HG03457 (cell line): ENCODE measurements at regions not wholly inside any gene's neighbourhood (a gene's known extent, or its start where the extent isn't known, plus 50 kb on each side); places are given as distances from the start of the nearest gene placed in this dataset.
"Not testable (repeated sequence)": the region's sequence is repeated elsewhere in the genome, so short reads cannot be mapped to it uniquely, and the experiment has no call there.

Experiments
- ATAC-seq: cut with Tn5 transposase; IDR thresholded peaks from one replicate; pipeline ENCODE4 v1.9.1; 2021; ENCODE audit warnings: moderate number of reproducible peaks; ENCODE audit not compliant: unreplicated experiment

DNA sequence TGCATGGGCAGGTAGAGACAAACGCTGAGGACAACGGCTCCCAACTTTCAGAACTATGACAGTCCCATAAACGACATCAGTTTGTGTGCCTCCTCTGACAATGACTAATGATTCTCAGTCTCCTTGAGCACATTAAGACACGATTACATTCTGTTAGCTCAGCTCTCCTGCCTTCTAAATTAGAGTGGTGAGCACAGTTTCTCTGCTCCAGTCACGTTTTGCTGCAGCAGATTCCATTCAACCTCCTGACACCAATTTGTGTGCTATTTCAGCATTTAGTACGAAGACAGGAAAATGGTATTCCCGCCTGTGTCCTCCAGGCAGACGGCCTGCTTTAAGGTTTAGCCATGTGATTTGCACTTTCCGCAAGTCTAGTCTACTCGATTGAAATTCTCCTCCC is 458.4 kb upstream of the CFAP20DC start:
- ATAC-seq, result no peak

DNA sequence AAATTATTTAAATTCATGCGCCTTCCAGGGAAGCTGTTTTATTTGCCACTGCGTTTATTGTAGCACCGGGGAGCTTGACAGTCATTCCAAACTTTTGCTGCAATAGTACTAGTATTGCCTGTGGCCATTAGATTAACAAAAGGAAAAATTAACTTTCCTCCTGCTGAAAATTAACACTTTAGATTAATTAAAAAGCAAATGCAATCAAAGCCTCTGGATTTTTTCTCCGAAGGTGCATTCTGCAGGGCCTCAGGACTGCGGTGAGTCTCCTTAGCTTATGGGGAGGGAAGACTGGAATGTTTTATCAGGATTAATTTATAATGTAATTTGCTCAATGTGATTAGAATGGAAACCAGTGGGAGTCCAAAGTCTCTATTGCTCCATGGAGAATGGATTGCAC is 456.4 kb upstream of the CFAP20DC start:
- no peak for ATAC-seq

DNA sequence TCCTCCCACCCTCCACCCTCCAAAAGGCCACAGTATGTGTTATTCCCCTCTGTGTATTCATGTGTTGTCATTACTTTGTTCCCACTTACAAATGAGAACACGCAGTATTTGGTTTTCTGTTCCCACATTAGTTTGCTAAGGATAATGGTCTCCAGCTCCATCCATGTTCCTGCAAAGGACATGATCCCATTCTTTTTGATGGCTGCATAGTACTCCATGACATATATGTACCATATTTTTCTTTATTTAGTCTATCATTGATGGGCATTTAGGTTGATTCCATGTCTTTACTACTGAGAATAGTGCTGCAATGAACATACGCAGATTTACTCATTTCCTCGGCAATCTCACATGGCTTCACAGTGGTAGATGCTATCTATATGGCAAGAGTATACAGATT is 453.6 kb upstream of the CFAP20DC start:
- ATAC-seq, result no peak

DNA sequence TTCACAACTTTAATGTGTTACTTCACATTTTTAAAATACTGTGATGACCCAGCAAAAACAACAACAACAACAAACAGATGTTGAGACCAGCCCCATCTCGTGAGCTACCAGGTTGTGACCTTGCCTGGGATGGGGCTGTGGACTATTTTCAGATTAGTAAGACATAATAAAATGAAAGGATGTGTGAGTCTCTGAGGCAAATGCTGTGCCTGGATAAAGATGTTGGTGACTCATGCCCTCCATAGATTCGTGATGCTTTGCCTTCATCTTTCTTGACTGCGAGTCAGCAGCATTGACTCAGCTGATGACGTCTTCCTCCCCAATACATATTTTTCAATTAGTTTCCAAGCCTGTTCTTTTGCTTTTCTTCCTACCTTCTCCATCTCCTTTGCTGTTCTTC is 453.0 kb upstream of the CFAP20DC start:
- ATAC-seq, result no peak

DNA sequence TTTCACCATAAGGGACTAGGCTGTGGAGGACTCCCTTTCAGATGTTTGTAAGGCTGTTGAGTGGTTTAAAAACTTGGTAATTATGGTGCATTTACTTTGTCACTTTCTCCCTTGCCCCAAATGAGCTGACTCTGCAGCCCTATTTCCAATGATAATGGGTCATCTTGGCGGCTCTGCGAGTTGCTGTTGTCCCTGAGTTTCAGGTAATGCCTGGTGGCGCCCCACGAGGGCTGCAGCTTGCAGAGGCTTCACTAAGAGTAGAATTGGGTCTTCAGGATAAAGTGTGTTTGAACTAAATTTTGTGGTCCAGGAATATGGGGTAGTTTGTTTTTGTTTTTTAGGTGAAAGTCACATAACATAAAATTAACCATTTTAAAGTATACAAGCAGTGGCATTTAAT is 450.1 kb upstream of the CFAP20DC start:
- ATAC-seq, result no peak

DNA sequence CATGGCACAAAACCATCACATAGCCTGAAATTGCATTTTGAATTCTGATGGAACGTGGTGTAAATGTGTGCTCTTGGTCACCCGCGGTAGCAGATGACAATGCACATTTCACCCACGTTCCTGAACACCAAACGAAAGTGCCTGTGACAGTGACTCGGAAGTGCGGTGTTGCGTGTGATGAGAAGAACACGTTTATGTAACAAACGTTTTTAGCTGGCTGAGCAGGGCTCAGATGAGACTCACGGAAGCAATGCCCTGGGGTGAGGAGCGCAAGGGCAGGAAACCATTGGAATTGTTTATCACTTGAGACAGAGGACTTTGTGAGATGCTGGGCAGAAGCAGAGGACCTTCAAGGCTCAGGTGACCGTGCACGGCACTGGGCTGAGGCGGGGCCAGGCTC is 449.2 kb upstream of the CFAP20DC start:
- ATAC-seq, result no peak

- no peak for ATAC-seq
These were observed 446.4 kb upstream of the CFAP20DC start for GRCh38 chr3:59496250-59496649.

- ATAC-seq, result not testable (repeated sequence)
These were observed 445.1 kb upstream of the CFAP20DC start for GRCh38 chr3:59494969-59495368.

GRCh38 chr3:59486520-59486919 is 436.7 kb upstream of the CFAP20DC start:
- no peak for ATAC-seq

GRCh38 chr3:59483191-59483590 is 433.4 kb upstream of the CFAP20DC start:
- no peak for ATAC-seq

DNA sequence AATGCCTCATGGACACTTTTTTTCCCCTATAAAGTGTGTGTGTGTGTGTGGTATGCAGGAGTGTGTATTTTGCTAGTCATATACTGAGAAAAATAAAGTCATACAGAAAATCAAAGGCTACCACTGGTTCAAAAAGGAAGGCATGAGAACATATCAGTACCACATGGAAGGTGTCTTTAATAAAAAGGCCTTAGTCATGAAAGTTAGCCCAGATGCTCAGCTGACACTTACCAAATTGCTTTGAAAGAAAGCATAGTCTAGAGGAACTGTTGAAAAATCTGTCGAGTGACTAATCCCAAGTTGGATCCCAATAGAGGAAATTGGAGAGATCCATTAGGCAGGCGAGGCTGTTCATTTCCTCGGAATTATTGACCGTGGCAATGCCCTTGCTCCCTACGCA is 432.9 kb upstream of the CFAP20DC start:
- no peak for ATAC-seq

- ATAC-seq, result no peak
These were observed 432.1 kb upstream of the CFAP20DC start for GRCh38 chr3:59481776-59482400.

DNA sequence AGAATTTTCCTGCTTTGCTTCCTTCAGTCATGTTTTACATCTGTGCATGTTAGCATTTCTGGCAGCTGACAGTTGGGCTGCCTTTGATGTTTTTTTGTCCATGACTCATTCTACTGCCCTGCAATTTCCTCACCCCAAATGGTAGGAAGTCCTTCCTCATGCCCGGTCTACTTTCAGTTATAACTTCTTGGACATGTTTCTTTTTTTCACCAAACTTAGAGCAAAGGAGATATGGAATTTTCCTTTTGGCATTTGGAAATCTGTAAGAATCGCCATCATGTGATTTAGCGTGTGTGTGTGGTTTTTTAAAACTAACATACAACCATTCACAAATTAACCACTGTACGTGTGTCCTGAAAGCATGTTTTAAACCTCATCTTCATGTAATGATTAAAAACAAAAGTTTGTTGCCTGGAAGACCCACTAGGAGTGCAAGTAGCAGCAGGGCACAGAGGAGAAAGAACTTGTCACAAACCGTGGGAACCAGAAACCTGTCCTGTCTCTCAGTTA is 430.7 kb upstream of the CFAP20DC start:
- ATAC-seq, result no peak

DNA sequence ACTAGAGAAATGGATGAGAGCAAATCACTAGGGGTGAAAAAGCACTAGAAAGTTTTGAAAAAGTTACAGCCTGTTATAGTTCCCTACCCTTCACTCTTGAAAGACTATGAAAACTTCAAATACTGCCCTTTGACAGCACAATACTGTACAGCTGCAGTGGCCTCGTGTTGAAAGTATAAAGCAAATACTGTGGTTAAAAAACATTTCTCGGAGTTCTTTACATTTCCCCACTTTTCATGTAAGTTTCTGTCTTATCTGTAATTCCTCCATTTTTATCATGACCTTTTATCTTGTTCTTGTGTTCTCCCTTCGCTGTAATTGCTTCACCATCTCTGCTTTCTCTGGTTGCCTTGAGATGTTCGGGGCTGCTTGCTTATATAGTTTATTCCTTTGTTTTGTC is 423.8 kb upstream of the CFAP20DC start:
- ATAC-seq, result no peak

GRCh38 chr3:59472541-59472940 is 422.7 kb upstream of the CFAP20DC start:
- no peak for ATAC-seq

- ATAC-seq, result no peak
These were observed 420.3 kb upstream of the CFAP20DC start for GRCh38 chr3:59469948-59470723.

GRCh38 chr3:59467476-59467875 is 417.7 kb upstream of the CFAP20DC start:
- no peak for ATAC-seq

DNA sequence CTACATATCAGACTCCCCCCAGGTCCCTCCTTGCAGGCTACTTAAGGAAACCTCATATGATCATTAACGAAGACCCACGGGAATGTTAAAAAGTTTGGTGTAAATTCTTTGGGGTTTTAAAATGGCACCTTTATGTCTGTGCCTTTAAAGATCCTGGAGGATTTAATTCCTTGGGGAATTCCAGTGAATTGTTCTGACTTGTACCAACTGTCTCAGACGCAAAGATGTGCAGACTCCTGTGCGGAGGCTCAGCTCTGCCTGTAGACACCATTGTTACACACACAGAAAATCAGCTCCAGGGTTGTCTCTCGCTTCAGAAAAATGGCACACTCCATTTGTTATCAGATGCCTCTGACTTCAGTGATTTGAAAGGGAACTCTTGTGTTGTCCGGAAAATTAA is 414.4 kb upstream of the CFAP20DC start:
- no peak for ATAC-seq

- ATAC-seq, result no peak
These were observed 413.4 kb upstream of the CFAP20DC start for GRCh38 chr3:59463253-59463652.

- no peak for ATAC-seq
These were observed 410.2 kb upstream of the CFAP20DC start for GRCh38 chr3:59460068-59460467.

DNA sequence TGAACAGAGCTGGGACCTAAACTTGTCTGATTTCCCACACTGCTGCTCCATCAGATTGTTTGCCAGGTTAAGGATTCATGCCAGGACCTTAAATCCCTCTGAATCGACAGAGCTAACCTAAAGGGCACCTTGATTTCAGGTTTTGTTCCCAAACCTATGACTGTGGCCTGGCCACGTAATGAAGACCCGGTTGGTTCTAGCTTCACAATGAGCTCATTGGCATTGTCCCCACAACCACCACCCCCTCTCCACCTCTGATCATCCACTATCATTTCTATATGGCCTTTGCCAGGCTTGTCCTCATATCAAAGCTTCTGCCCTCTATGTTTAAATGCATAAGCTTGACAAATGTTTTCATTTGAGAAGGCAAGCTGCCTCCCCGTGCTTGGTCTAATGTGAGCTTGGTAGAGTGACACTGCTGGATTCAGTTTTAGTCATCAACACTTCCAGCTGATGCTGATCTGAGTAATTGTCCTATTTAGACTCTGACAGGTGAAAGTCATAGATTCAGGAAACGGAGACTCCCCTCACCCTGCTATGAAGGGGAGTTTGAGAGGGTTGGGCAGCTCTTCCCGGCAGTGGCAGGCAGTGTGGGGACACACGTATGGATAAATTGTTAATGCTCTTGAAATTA is 407.1 kb upstream of the CFAP20DC start:
- ATAC-seq, result peak; percentile 85
